Tibial artery (tissue), 4 donors: ENCODE measurements at regions not wholly inside any gene's neighbourhood (a gene's known extent, or its start where the extent isn't known, plus 50 kb on each side); places are given as distances from the start of the nearest gene placed in this dataset.

Source experiments
- DNase-seq, 2 donors: peaks; one replicate each; pipeline ENCODE4 v3.0.0-alpha.2; 2019
- H3K27ac ChIP-seq, 2 donors: fragments of 200-600 bp; sonication (generic) in 1 of 2; 1 replicate in 1 of 2; 2 replicates in 1 of 2; pipeline ENCODE4 v1.5.1; 2018 to 2019; ENCODE audit warnings: mild to moderate bottlenecking in 1 of 2
- H3K27me3 ChIP-seq, 2 donors: fragments of 200-600 bp; sonication (generic) in 1 of 2; one replicate each; pipeline versions ENCODE4 v1.5.1 to v1.6.0; 2016 to 2019
- H3K36me3 ChIP-seq, 3 donors: fragments of 200-600 bp; sonication (generic) in 2 of 3; one replicate each; pipeline ENCODE4 v1.5.1; 2016 to 2019; ENCODE audit warnings: mild to moderate bottlenecking in 2 of 3
- H3K4me1 ChIP-seq, 4 donors: fragments of 200-600 bp; sonication (generic) in 2 of 4; 1 replicate in 3 of 4; 2 replicates in 1 of 4; pipeline ENCODE4 v1.5.1; 2016 to 2019
- H3K4me3 ChIP-seq, 2 donors: fragments of 200-600 bp; sonication (generic) in 1 of 2; 1 replicate in 1 of 2; 2 replicates in 1 of 2; pipeline ENCODE4 v1.5.1; 2018 to 2019; ENCODE audit warnings: mild to moderate bottlenecking in 2 of 2
- H3K9me3 ChIP-seq, 3 donors: fragments of 200-600 bp; sonication (generic) in 1 of 3; one replicate each; pipeline ENCODE4 v1.5.1; 2016 to 2019
- CTCF ChIP-seq, 2 experiments: fragments of 200-600 bp in 1 of 2; fragments of 450-650 bp in 1 of 2; IDR thresholded peaks; one replicate each; pipeline ENCODE4 v1.5.1; 2017 to 2019; ENCODE audit warnings: antibody characterized with exemption in 2 of 2, mild to moderate bottlenecking in 1 of 2, moderate library complexity in 1 of 2
- intact Hi-C: fragments of 100-400 bp; cut with DNase I; formaldehyde crosslinking; loops from one replicate; pipeline ENCODE4 v1.15.0; 2023; ENCODE audit warnings: low total_unique reads

- no peaks in the 10 kb centered on the region for H3K9me3 ChIP-seq
- no peaks in the 10 kb centered on the region for H3K27me3 ChIP-seq
- H3K4me3 ChIP-seq: no peak overlapping the region
- H3K36me3 ChIP-seq: no peaks in the 10 kb centered on the region
- TF ChIP-seq CTCF (IDR thresholded peaks at IDR 0.05): no peak
- no peak overlapping the region for H3K27ac ChIP-seq
- intact Hi-C loops: no loop called here
- peaks cover 0 to 20% (median 6%) of the 10 kb centered on the region in 4 donors for H3K4me1 ChIP-seq
- DNase-seq: no peak
Measured at GRCh38 chr7:115088893-115089292, 167.0 kb downstream of the MDFIC start.

GRCh38 chr7:115087437-115087836 lies 165.5 kb downstream of the MDFIC start:
- no peaks in the 10 kb centered on the region for H3K36me3 ChIP-seq
- H3K27ac ChIP-seq: no peak overlapping the region
- H3K27me3 ChIP-seq: no peaks in the 10 kb centered on the region
- intact Hi-C loops: no loop called here
- no peak for DNase-seq
- peaks cover 0 to 20% (median 6%) of the 10 kb centered on the region in 4 donors for H3K4me1 ChIP-seq
- no peak for TF ChIP-seq CTCF (IDR thresholded peaks at IDR 0.05)
- no peaks in the 10 kb centered on the region for H3K9me3 ChIP-seq
- no peak overlapping the region for H3K4me3 ChIP-seq

GRCh38 chr7:115086146-115086841 lies 164.4 kb downstream of the MDFIC start:
- no peak overlapping the region for H3K4me3 ChIP-seq
- peaks cover 0 to 20% (median 6%) of the 10 kb centered on the region in 4 donors for H3K4me1 ChIP-seq
- H3K27me3 ChIP-seq: no peaks in the 10 kb centered on the region
- H3K27ac ChIP-seq: no peak overlapping the region
- no peaks in the 10 kb centered on the region for H3K36me3 ChIP-seq
- intact Hi-C loops: no loop called here
- no peaks in the 10 kb centered on the region for H3K9me3 ChIP-seq
- no peak for DNase-seq
- no peak for TF ChIP-seq CTCF (IDR thresholded peaks at IDR 0.05)

GRCh38 chr7:115085421-115085820 lies 163.5 kb downstream of the MDFIC start:
- H3K27me3 ChIP-seq: no peaks in the 10 kb centered on the region
- no peak overlapping the region for H3K27ac ChIP-seq
- no peaks in the 10 kb centered on the region for H3K36me3 ChIP-seq
- H3K9me3 ChIP-seq: no peaks in the 10 kb centered on the region
- DNase-seq: no peak
- peaks cover 0 to 20% (median 6%) of the 10 kb centered on the region in 4 donors for H3K4me1 ChIP-seq
- no peak for TF ChIP-seq CTCF (IDR thresholded peaks at IDR 0.05)
- intact Hi-C loops: no loop called here
- no peak overlapping the region for H3K4me3 ChIP-seq

GRCh38 chr7:115083935-115084334 lies 162.0 kb downstream of the MDFIC start:
- no peak overlapping the region for H3K4me3 ChIP-seq
- no peaks in the 10 kb centered on the region for H3K36me3 ChIP-seq
- no peak overlapping the region for H3K27ac ChIP-seq
- intact Hi-C loops: no loop called here
- H3K9me3 ChIP-seq: no peaks in the 10 kb centered on the region
- no peaks in the 10 kb centered on the region for H3K27me3 ChIP-seq
- peaks cover 0 to 20% (median 6%) of the 10 kb centered on the region in 4 donors for H3K4me1 ChIP-seq
- TF ChIP-seq CTCF (IDR thresholded peaks at IDR 0.05): no peak
- DNase-seq: no peak
